ENCODE measurements at regions not wholly inside any gene's neighbourhood (a gene's known extent, or its start where the extent isn't known, plus 50 kb on each side); places are given as distances from the start of the nearest gene placed in this dataset.

- H3K9me3 Mint-ChIP-seq (ENCODE audit: unreplicated experiment) = no peaks in the 10 kb centered on the region
- no peak overlapping the region for H3K27ac Mint-ChIP-seq (ENCODE audit: unreplicated experiment)
- no peak for DNase-seq
- H3K27me3 Mint-ChIP-seq (ENCODE audit: unreplicated experiment) = no peaks in the 10 kb centered on the region
- no peak for TF ChIP-seq CTCF (IDR thresholded peaks at IDR 0.05; ENCODE audit: partially characterized antibody, unreplicated experiment)
- no peaks in the 10 kb centered on the region for H3K36me3 Mint-ChIP-seq (ENCODE audit: unreplicated experiment)
- no peak overlapping the region for H3K4me3 Mint-ChIP-seq (ENCODE audit: unreplicated experiment)
- peaks cover 3% of the 10 kb centered on the region for H3K4me1 Mint-ChIP-seq (ENCODE audit: low read depth, unreplicated experiment)
Measured at GRCh38 chr5:91727463-91727862, 344.3 kb upstream of the ARRDC3 start.

GRCh38 chr5:91722736-91723467 is 339.8 kb upstream of the ARRDC3 start:
- no peaks in the 10 kb centered on the region for H3K9me3 Mint-ChIP-seq (ENCODE audit: unreplicated experiment)
- no peak overlapping the region for H3K27ac Mint-ChIP-seq (ENCODE audit: unreplicated experiment)
- H3K27me3 Mint-ChIP-seq (ENCODE audit: unreplicated experiment) = no peaks in the 10 kb centered on the region
- H3K4me1 Mint-ChIP-seq (ENCODE audit: low read depth, unreplicated experiment) = peaks cover 3% of the 10 kb centered on the region
- no peak for TF ChIP-seq CTCF (IDR thresholded peaks at IDR 0.05; ENCODE audit: partially characterized antibody, unreplicated experiment)
- no peak for DNase-seq
- H3K4me3 Mint-ChIP-seq (ENCODE audit: unreplicated experiment) = no peak overlapping the region
- no peaks in the 10 kb centered on the region for H3K36me3 Mint-ChIP-seq (ENCODE audit: unreplicated experiment)

- no peak overlapping the region for H3K27ac Mint-ChIP-seq (ENCODE audit: unreplicated experiment)
- no peaks in the 10 kb centered on the region for H3K4me1 Mint-ChIP-seq (ENCODE audit: low read depth, unreplicated experiment)
- H3K27me3 Mint-ChIP-seq (ENCODE audit: unreplicated experiment) = no peaks in the 10 kb centered on the region
- no peak for TF ChIP-seq CTCF (IDR thresholded peaks at IDR 0.05; ENCODE audit: partially characterized antibody, unreplicated experiment)
- H3K9me3 Mint-ChIP-seq (ENCODE audit: unreplicated experiment) = peaks cover 2% of the 10 kb centered on the region
- DNase-seq = no peak
- H3K36me3 Mint-ChIP-seq (ENCODE audit: unreplicated experiment) = no peaks in the 10 kb centered on the region
- no peak overlapping the region for H3K4me3 Mint-ChIP-seq (ENCODE audit: unreplicated experiment)
Measured at GRCh38 chr5:91712718-91713117, 329.6 kb upstream of the ARRDC3 start.

GRCh38 chr5:91707521-91707841 is 324.4 kb upstream of the ARRDC3 start:
- Mint-ChIP-seq H3K27me3 (ENCODE audit: unreplicated experiment) (no peaks in the 10 kb centered on the region), H3K4me1 (ENCODE audit: low read depth, unreplicated experiment) (no peaks in the 10 kb centered on the region), H3K4me3 (ENCODE audit: unreplicated experiment) (no peak overlapping the region), H3K36me3 (ENCODE audit: unreplicated experiment) (no peaks in the 10 kb centered on the region), H3K27ac (ENCODE audit: unreplicated experiment) (no peak overlapping the region), H3K9me3 (ENCODE audit: unreplicated experiment) (peaks cover 2% of the 10 kb centered on the region)
- TF ChIP-seq CTCF (IDR thresholded peaks at IDR 0.05; ENCODE audit: partially characterized antibody, unreplicated experiment) = no peak
- no peak for DNase-seq

- no peak overlapping the region for H3K27ac Mint-ChIP-seq (ENCODE audit: unreplicated experiment)
- H3K36me3 Mint-ChIP-seq (ENCODE audit: unreplicated experiment) = no peaks in the 10 kb centered on the region
- no peaks in the 10 kb centered on the region for H3K27me3 Mint-ChIP-seq (ENCODE audit: unreplicated experiment)
- no peak for DNase-seq
- no peak overlapping the region for H3K4me3 Mint-ChIP-seq (ENCODE audit: unreplicated experiment)
- no peaks in the 10 kb centered on the region for H3K4me1 Mint-ChIP-seq (ENCODE audit: low read depth, unreplicated experiment)
- TF ChIP-seq CTCF (IDR thresholded peaks at IDR 0.05; ENCODE audit: partially characterized antibody, unreplicated experiment) = no peak
- H3K9me3 Mint-ChIP-seq (ENCODE audit: unreplicated experiment) = peaks cover 2% of the 10 kb centered on the region
Measured at GRCh38 chr5:91706785-91707520, 323.8 kb upstream of the ARRDC3 start.

All from glutamatergic neuron (in vitro differentiated cells).